SK-N-SH treated with all-trans-retinoic acid at 6 μM for 48 hours (cell line): ENCODE measurements at regions not wholly inside any gene's neighbourhood (a gene's known extent, or its start where the extent isn't known, plus 50 kb on each side); places are given as distances from the start of the nearest gene placed in this dataset.

Experiments used
- ATAC-seq: fragments of 200-7000 bp; cut with Tn5 transposase; 3 replicates; pipeline ENCODE4 v1.9.1; 2020; ENCODE audit warnings: mild to moderate bottlenecking, moderate library complexity
- ARNTL ChIP-seq: fragments of 450-650 bp; formaldehyde crosslinking; IDR thresholded peaks from 2 replicates; pipeline ENCODE4 v1.5.0; 2020; ENCODE audit warnings: low read depth, mild to moderate bottlenecking, moderate library complexity, borderline replicate concordance
- BACH2 ChIP-seq: fragments of 250-450 bp; sonication (Bioruptor Pico); IDR thresholded peaks from 2 replicates; pipeline ENCODE4 v1.9.0; 2021; ENCODE audit warnings: mild to moderate bottlenecking, borderline replicate concordance
- CREB5 ChIP-seq: fragments of 250-450 bp; sonication (Bioruptor Pico); IDR thresholded peaks from 2 replicates; pipeline ENCODE4 v1.5.1; 2020; ENCODE audit warnings: low read depth, mild to moderate bottlenecking, moderate library complexity
- CSDC2 ChIP-seq: fragments of 250-450 bp; sonication (Bioruptor Pico); IDR thresholded peaks from 2 replicates; pipeline ENCODE4 v1.5.0; 2020; ENCODE audit warnings: mild to moderate bottlenecking, moderate library complexity
- CSRNP3 ChIP-seq: fragments of 250-450 bp; sonication (Bioruptor Pico); IDR thresholded peaks from 2 replicates; pipeline ENCODE4 v1.5.1; 2021; ENCODE audit warnings: mild to moderate bottlenecking, moderate library complexity
- ESRRG ChIP-seq: fragments of 250-450 bp; sonication (Bioruptor Pico); IDR thresholded peaks from 2 replicates; pipeline ENCODE4 v1.6.1; 2021; ENCODE audit warnings: mild to moderate bottlenecking
- GLIS3 ChIP-seq: fragments of 250-450 bp; sonication (Bioruptor Pico); IDR thresholded peaks from 2 replicates; pipeline ENCODE4 v1.5.0; 2020; ENCODE audit warnings: mild to moderate bottlenecking, moderate library complexity
- ISL1 ChIP-seq: fragments of 250-450 bp; sonication (Bioruptor Pico); IDR thresholded peaks from 2 replicates; pipeline ENCODE4 v2.1.2; 2022; ENCODE audit warnings: mild to moderate bottlenecking, moderate library complexity
- OSR1 ChIP-seq: fragments of 250-450 bp; sonication (Bioruptor Pico); IDR thresholded peaks from 2 replicates; pipeline ENCODE4 v1.8.0; 2022; ENCODE audit warnings: moderate library complexity, mild to moderate bottlenecking, inconsistent platforms
- PATZ1 ChIP-seq: fragments of 250-450 bp; sonication (Bioruptor Pico); IDR thresholded peaks from 2 replicates; pipeline ENCODE4 v1.8.0; 2020; ENCODE audit warnings: mild to moderate bottlenecking, moderate library complexity, borderline replicate concordance
- POU6F1 ChIP-seq: fragments of 250-450 bp; sonication (Bioruptor Pico); IDR thresholded peaks from 2 replicates; pipeline ENCODE4 v1.8.0; 2021; ENCODE audit warnings: low read depth, mild to moderate bottlenecking, moderate library complexity, borderline replicate concordance
- PPARA ChIP-seq: fragments of 250-450 bp; sonication (Bioruptor Pico); IDR thresholded peaks from 2 replicates; pipeline ENCODE4 v1.5.0; 2020; ENCODE audit warnings: mild to moderate bottlenecking, borderline replicate concordance
- RARB ChIP-seq: fragments of 250-450 bp; sonication (Bioruptor Pico); IDR thresholded peaks from 2 replicates; pipeline ENCODE4 v1.8.0; 2021; ENCODE audit warnings: mild to moderate bottlenecking, moderate library complexity
- SNAI2 ChIP-seq: fragments of 250-450 bp; sonication (Bioruptor Pico); IDR thresholded peaks from 2 replicates; pipeline ENCODE4 v1.5.0; 2020; ENCODE audit warnings: mild to moderate bottlenecking, moderate library complexity
- TCF4 ChIP-seq: fragments of 250-450 bp; sonication (Bioruptor Pico); IDR thresholded peaks from 2 replicates; pipeline ENCODE4 v1.8.0; 2021; ENCODE audit warnings: mild to moderate bottlenecking, moderate library complexity, borderline replicate concordance
- TOX ChIP-seq: fragments of 250-450 bp; sonication (Bioruptor Pico); IDR thresholded peaks from 2 replicates; pipeline ENCODE4 v1.8.0; 2021; ENCODE audit warnings: mild to moderate bottlenecking, moderate library complexity, borderline replicate concordance
- TSHZ2 ChIP-seq: fragments of 250-450 bp; sonication (Bioruptor Pico); IDR thresholded peaks from 2 replicates; pipeline ENCODE4 v1.5.0; 2020; ENCODE audit warnings: mild to moderate bottlenecking, moderate library complexity
- ZC3H10 ChIP-seq: fragments of 250-450 bp; sonication (Bioruptor Pico); IDR thresholded peaks from 2 replicates; pipeline ENCODE4 v1.5.1; 2021; ENCODE audit warnings: mild to moderate bottlenecking, moderate library complexity
- ZFP3 ChIP-seq: fragments of 250-450 bp; sonication (Bioruptor Pico); IDR thresholded peaks from 2 replicates; pipeline ENCODE4 v1.5.0; 2020; ENCODE audit warnings: mild to moderate bottlenecking, moderate library complexity
- ZFP30 ChIP-seq: fragments of 450-650 bp; formaldehyde crosslinking; IDR thresholded peaks from 2 replicates; pipeline ENCODE4 v1.5.0; 2022; ENCODE audit warnings: mild to moderate bottlenecking, moderate library complexity
- ZNF565 ChIP-seq: fragments of 450-650 bp; formaldehyde crosslinking; conservative IDR thresholded peaks from 2 replicates; pipeline ENCODE4 v1.5.0; 2020; ENCODE audit warnings: low read depth, mild to moderate bottlenecking, moderate library complexity
- ZNF70 ChIP-seq: fragments of 450-650 bp; formaldehyde crosslinking; IDR thresholded peaks from 2 replicates; pipeline ENCODE4 v1.5.0; 2020; ENCODE audit warnings: mild to moderate bottlenecking, moderate library complexity
- ZNF8 ChIP-seq: fragments of 450-650 bp; formaldehyde crosslinking; IDR thresholded peaks from 2 replicates; pipeline ENCODE4 v1.5.0; 2020; ENCODE audit warnings: mild to moderate bottlenecking, moderate library complexity

GRCh38 chr3:80890571-80890970 lies 870.9 kb downstream of the GBE1 start (continued):
- TF ChIP-seq PATZ1 (CRISPR knock-in tag) (no peak), RARB (CRISPR knock-in tag) (no peak)

- no peak for TF ChIP-seq RARB (CRISPR knock-in tag)
- no peak for TF ChIP-seq ESRRG
- TF ChIP-seq POU6F1, result no peak
- no peak for TF ChIP-seq ZNF70 (CRISPR knock-in tag)
- no peak for TF ChIP-seq SNAI2 (CRISPR knock-in tag)
- TF ChIP-seq TOX (CRISPR knock-in tag), result no peak
- no peak for TF ChIP-seq OSR1 (CRISPR knock-in tag)
- TF ChIP-seq TCF4 (CRISPR knock-in tag), result no peak
- no peak for TF ChIP-seq ZFP30 (CRISPR knock-in tag)
- TF ChIP-seq ZNF565, result no peak
- TF ChIP-seq CSDC2 (CRISPR knock-in tag), result no peak
- TF ChIP-seq ARNTL (CRISPR knock-in tag), result no peak
- no peak for TF ChIP-seq PPARA (CRISPR knock-in tag)
- TF ChIP-seq GLIS3 (CRISPR knock-in tag), result no peak
- no peak for TF ChIP-seq ZFP3
- no peak for TF ChIP-seq ISL1 (CRISPR knock-in tag)
- TF ChIP-seq PATZ1 (CRISPR knock-in tag), result no peak
- no peak for TF ChIP-seq ZNF8
- no peak for TF ChIP-seq ZC3H10 (CRISPR knock-in tag)
- TF ChIP-seq CSRNP3 (CRISPR knock-in tag), result no peak
- no peak for ATAC-seq
These were observed 871.9 kb downstream of the GBE1 start for GRCh38 chr3:80889535-80889934.

- TF ChIP-seq PPARA (CRISPR knock-in tag) (no peak), SNAI2 (CRISPR knock-in tag) (no peak), ZNF70 (CRISPR knock-in tag) (no peak), ZC3H10 (CRISPR knock-in tag) (no peak), ZNF565 (no peak), TSHZ2 (no peak), OSR1 (CRISPR knock-in tag) (no peak), CSDC2 (CRISPR knock-in tag) (no peak), ZFP30 (CRISPR knock-in tag) (no peak), ESRRG (no peak), RARB (CRISPR knock-in tag) (no peak), ARNTL (CRISPR knock-in tag) (no peak), ISL1 (CRISPR knock-in tag) (no peak), BACH2 (CRISPR knock-in tag) (no peak), CREB5 (no peak)
- TF ChIP-seq, all 23 proteins: peak for 0
- ATAC-seq, result no peak
These were observed 890.9 kb downstream of the GBE1 start for GRCh38 chr3:80870476-80871041.
